ENCODE measurements at regions not wholly inside any gene's neighbourhood (a gene's known extent, or its start where the extent isn't known, plus 50 kb on each side); places are given as distances from the start of the nearest gene placed in this dataset.

- Histone ChIP-seq H3K27ac (ENCODE audit: low read depth in 1 of 2, low read length in 1 of 2) (no peak overlapping the region), H3K4me3 (ENCODE audit: low read length in 2 of 2) (no peak overlapping the region), H3K36me3 (ENCODE audit: control insufficient read depth in 2 of 2, insufficient read depth in 2 of 2, low read length in 1 of 2) (no peaks in the 10 kb centered on the region), H3K27me3 (ENCODE audit: control insufficient read depth in 2 of 2, insufficient read depth in 1 of 2, low read length in 1 of 2) (peaks cover 0 to 3% of the 10 kb centered on the region in 2 donors), H3K4me1 (ENCODE audit: control insufficient read depth in 2 of 2, insufficient read depth in 2 of 2, low read length in 2 of 2) (no peaks in the 10 kb centered on the region), H3K9me3 (ENCODE audit: control insufficient read depth in 2 of 2, insufficient read depth in 1 of 2, low read length in 1 of 2) (no peaks in the 10 kb centered on the region)
- 5% methylated on average over 1 of the region's 1 CpG for WGBS
- DNase-seq (ENCODE audit: low read depth in 6 of 9, low spot score in 9 of 9), result no peak
Measured at GRCh38 chr17:34874478-34874877, 86.8 kb downstream of the CCT6B start.

DNA sequence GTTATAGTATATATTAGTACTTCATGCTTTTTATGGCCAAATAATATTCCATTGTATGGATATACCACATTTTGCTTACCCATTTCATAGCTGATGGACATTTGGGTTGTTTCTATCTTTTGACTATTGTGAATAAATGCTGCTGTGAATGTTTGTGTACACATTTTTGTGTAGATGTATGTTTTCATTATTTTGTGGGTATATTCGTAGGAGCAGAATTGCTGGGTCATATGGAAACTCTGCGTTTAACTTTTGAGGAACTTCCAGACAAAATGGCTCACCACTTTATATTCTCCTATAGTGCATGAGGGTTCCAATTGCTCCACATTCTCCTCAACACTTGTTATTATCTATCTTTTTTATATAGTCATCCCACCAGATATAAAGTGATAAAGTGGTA, 88.6 kb downstream of the CCT6B start:
- peaks cover 0 to 3% of the 10 kb centered on the region in 2 donors for H3K27me3 ChIP-seq (ENCODE audit: control insufficient read depth in 2 of 2, insufficient read depth in 1 of 2, low read length in 1 of 2)
- 94% methylated on average over 2 of the region's 2 CpGs for WGBS
- no peaks in the 10 kb centered on the region for H3K36me3 ChIP-seq (ENCODE audit: control insufficient read depth in 2 of 2, insufficient read depth in 2 of 2, low read length in 1 of 2)
- H3K4me1 ChIP-seq (ENCODE audit: control insufficient read depth in 2 of 2, insufficient read depth in 2 of 2, low read length in 2 of 2), result no peaks in the 10 kb centered on the region
- no peak overlapping the region for H3K27ac ChIP-seq (ENCODE audit: low read depth in 1 of 2, low read length in 1 of 2)
- H3K9me3 ChIP-seq (ENCODE audit: control insufficient read depth in 2 of 2, insufficient read depth in 1 of 2, low read length in 1 of 2), result no peaks in the 10 kb centered on the region
- H3K4me3 ChIP-seq (ENCODE audit: low read length in 2 of 2), result no peak overlapping the region
- no peak for DNase-seq (ENCODE audit: low read depth in 6 of 9, low spot score in 9 of 9)

DNA sequence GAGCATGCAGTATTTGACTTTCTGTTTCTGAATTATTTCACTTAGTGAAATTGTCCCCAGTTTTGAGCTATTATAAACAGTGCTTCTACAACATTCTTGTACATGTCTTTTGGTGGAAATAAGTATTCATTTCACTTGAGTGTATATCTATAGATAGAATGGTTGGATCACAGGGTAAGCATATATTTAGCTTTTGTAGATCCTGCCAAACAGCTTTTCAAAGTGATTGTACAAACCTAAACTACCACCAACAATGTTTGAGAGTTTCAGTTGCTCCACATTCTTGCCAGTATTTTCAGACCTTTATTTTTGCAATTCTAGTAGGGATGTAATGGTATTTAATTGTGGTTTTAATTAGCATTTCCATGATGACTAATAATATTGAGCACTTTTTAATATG, 91.6 kb downstream of the CCT6B start:
- no peaks in the 10 kb centered on the region for H3K4me1 ChIP-seq (ENCODE audit: control insufficient read depth in 2 of 2, insufficient read depth in 2 of 2, low read length in 2 of 2)

DNA sequence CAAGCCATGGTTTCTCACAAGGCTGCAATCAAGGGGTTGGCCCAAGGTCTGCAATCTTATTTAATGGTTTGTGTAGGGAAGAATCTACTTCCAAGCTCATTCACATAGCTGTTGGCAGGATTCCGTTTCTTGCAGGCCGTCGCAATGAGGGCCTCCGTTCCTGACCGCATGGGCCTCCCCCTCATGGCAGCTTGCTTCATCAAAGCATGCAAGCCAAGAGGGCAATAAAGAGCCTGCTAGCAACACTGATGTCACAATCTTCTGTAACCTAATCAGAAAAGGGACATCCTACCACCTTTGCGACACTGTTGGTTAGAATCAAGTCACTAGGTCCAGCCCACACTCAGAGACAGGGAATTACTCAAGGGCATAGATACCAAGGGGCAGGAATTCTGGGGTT, 95.5 kb downstream of the CCT6B start:
- Histone ChIP-seq H3K36me3 (ENCODE audit: control insufficient read depth in 2 of 2, insufficient read depth in 2 of 2, low read length in 1 of 2) (no peaks in the 10 kb centered on the region), H3K9me3 (ENCODE audit: control insufficient read depth in 2 of 2, insufficient read depth in 1 of 2, low read length in 1 of 2) (no peaks in the 10 kb centered on the region), H3K4me3 (ENCODE audit: low read length in 2 of 2) (no peak overlapping the region), H3K27ac (ENCODE audit: low read depth in 1 of 2, low read length in 1 of 2) (no peak overlapping the region), H3K4me1 (ENCODE audit: control insufficient read depth in 2 of 2, insufficient read depth in 2 of 2, low read length in 2 of 2) (no peaks in the 10 kb centered on the region), H3K27me3 (ENCODE audit: control insufficient read depth in 2 of 2, insufficient read depth in 1 of 2, low read length in 1 of 2) (peaks cover 0 to 3% of the 10 kb centered on the region in 2 donors)
- no peak for DNase-seq (ENCODE audit: low read depth in 6 of 9, low spot score in 9 of 9)
- 96% methylated on average over 6 of the region's 6 CpGs for WGBS

More for the DNA sequence above, 91.6 kb downstream of the CCT6B start:
- no peak overlapping the region for H3K4me3 ChIP-seq (ENCODE audit: low read length in 2 of 2)
- no peaks in the 10 kb centered on the region for H3K36me3 ChIP-seq (ENCODE audit: control insufficient read depth in 2 of 2, insufficient read depth in 2 of 2, low read length in 1 of 2)
- H3K9me3 ChIP-seq (ENCODE audit: control insufficient read depth in 2 of 2, insufficient read depth in 1 of 2, low read length in 1 of 2), result no peaks in the 10 kb centered on the region
- peaks cover 3% of the 10 kb centered on the region in 2 donors for H3K27me3 ChIP-seq (ENCODE audit: control insufficient read depth in 2 of 2, insufficient read depth in 1 of 2, low read length in 1 of 2)
- H3K27ac ChIP-seq (ENCODE audit: low read depth in 1 of 2, low read length in 1 of 2), result no peak overlapping the region
- no peak for DNase-seq (ENCODE audit: low read depth in 6 of 9, low spot score in 9 of 9)

GRCh38 chr17:34862384-34862783, 98.9 kb downstream of the CCT6B start:
- peaks cover 0 to 3% of the 10 kb centered on the region in 2 donors for H3K27me3 ChIP-seq (ENCODE audit: control insufficient read depth in 2 of 2, insufficient read depth in 1 of 2, low read length in 1 of 2)
- H3K4me3 ChIP-seq (ENCODE audit: low read length in 2 of 2), result no peak overlapping the region
- H3K27ac ChIP-seq (ENCODE audit: low read depth in 1 of 2, low read length in 1 of 2), result no peak overlapping the region
- WGBS, result 91% methylated on average over 5 of the region's 5 CpGs
- H3K4me1 ChIP-seq (ENCODE audit: control insufficient read depth in 2 of 2, insufficient read depth in 2 of 2, low read length in 2 of 2), result no peaks in the 10 kb centered on the region
- no peaks in the 10 kb centered on the region for H3K36me3 ChIP-seq (ENCODE audit: control insufficient read depth in 2 of 2, insufficient read depth in 2 of 2, low read length in 1 of 2)
- no peaks in the 10 kb centered on the region for H3K9me3 ChIP-seq (ENCODE audit: control insufficient read depth in 2 of 2, insufficient read depth in 1 of 2, low read length in 1 of 2)
- no peak for DNase-seq (ENCODE audit: low read depth in 6 of 9, low spot score in 9 of 9)

DNA sequence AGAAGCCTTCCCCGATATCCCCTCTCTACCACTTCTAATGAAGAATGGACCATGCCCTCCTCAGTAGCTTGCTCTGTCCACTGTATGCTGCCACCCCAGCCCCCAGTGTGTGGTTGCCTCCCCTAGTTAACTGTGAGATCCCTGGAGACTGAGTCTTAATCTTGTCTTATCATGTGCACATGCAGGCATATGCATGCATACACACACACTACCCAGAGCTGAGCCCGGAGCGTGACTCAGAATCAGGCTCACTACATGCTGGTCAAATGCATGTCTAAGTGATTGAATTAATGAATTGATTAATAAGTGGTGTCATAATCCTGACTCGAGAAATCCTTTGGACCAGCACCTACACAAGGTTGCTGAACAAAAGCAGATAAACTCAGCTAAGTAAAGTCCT, 99.4 kb downstream of the CCT6B start:
- Histone ChIP-seq H3K27ac (ENCODE audit: low read depth in 1 of 2, low read length in 1 of 2) (no peak overlapping the region), H3K27me3 (ENCODE audit: control insufficient read depth in 2 of 2, insufficient read depth in 1 of 2, low read length in 1 of 2) (peaks cover 0 to 3% of the 10 kb centered on the region in 2 donors), H3K4me1 (ENCODE audit: control insufficient read depth in 2 of 2, insufficient read depth in 2 of 2, low read length in 2 of 2) (no peaks in the 10 kb centered on the region), H3K4me3 (ENCODE audit: low read length in 2 of 2) (no peak overlapping the region), H3K36me3 (ENCODE audit: control insufficient read depth in 2 of 2, insufficient read depth in 2 of 2, low read length in 1 of 2) (no peaks in the 10 kb centered on the region), H3K9me3 (ENCODE audit: control insufficient read depth in 2 of 2, insufficient read depth in 1 of 2, low read length in 1 of 2) (no peaks in the 10 kb centered on the region)
- DNase-seq (ENCODE audit: low read depth in 6 of 9, low spot score in 9 of 9), result no peak
- 97% methylated on average over 4 of the region's 4 CpGs for WGBS

DNA sequence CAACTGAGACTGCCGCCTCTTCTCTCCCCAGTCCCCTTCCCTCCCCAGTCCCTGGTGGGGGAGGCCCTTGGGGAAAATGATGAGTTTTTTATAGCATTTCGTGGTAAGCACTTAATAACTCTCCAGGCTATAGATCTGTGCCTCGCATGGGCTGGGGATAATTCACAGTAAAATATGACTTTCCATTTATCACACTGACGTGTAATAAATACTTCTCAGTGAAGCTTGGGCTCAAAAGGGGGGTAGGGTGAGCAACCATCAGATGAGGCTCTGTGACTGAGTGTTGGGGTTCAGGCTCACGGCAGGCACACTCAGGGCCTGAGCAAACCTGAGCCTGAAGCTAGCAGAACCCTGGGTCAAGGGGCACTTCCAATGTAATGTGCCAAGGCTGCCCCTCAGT, 101.6 kb downstream of the CCT6B start:
- no peaks in the 10 kb centered on the region for H3K9me3 ChIP-seq (ENCODE audit: control insufficient read depth in 2 of 2, insufficient read depth in 1 of 2, low read length in 1 of 2)
- no peaks in the 10 kb centered on the region for H3K27me3 ChIP-seq (ENCODE audit: control insufficient read depth in 2 of 2, insufficient read depth in 1 of 2, low read length in 1 of 2)
- DNase-seq (ENCODE audit: low read depth in 6 of 9, low spot score in 9 of 9), result no peak
- H3K4me3 ChIP-seq (ENCODE audit: low read length in 2 of 2), result no peak overlapping the region
- no peaks in the 10 kb centered on the region for H3K4me1 ChIP-seq (ENCODE audit: control insufficient read depth in 2 of 2, insufficient read depth in 2 of 2, low read length in 2 of 2)
- no peak overlapping the region for H3K27ac ChIP-seq (ENCODE audit: low read depth in 1 of 2, low read length in 1 of 2)
- 76% methylated on average over 5 of the region's 5 CpGs for WGBS
- H3K36me3 ChIP-seq (ENCODE audit: control insufficient read depth in 2 of 2, insufficient read depth in 2 of 2, low read length in 1 of 2), result no peaks in the 10 kb centered on the region

- 63% methylated on average over 10 of the region's 10 CpGs for WGBS
- Histone ChIP-seq H3K4me3 (ENCODE audit: low read length in 2 of 2) (no peak overlapping the region), H3K4me1 (ENCODE audit: control insufficient read depth in 2 of 2, insufficient read depth in 2 of 2, low read length in 2 of 2) (no peaks in the 10 kb centered on the region), H3K27me3 (ENCODE audit: control insufficient read depth in 2 of 2, insufficient read depth in 1 of 2, low read length in 1 of 2) (no peaks in the 10 kb centered on the region), H3K9me3 (ENCODE audit: control insufficient read depth in 2 of 2, insufficient read depth in 1 of 2, low read length in 1 of 2) (no peaks in the 10 kb centered on the region), H3K36me3 (ENCODE audit: control insufficient read depth in 2 of 2, insufficient read depth in 2 of 2, low read length in 1 of 2) (no peaks in the 10 kb centered on the region), H3K27ac (ENCODE audit: low read depth in 1 of 2, low read length in 1 of 2) (no peak overlapping the region)
- no peak for DNase-seq (ENCODE audit: low read depth in 6 of 9, low spot score in 9 of 9)
Measured at GRCh38 chr17:34858591-34859565, 102.4 kb downstream of the CCT6B start.

- 61% methylated on average over 4 of the region's 4 CpGs for WGBS
- Histone ChIP-seq H3K9me3 (ENCODE audit: control insufficient read depth in 2 of 2, insufficient read depth in 1 of 2, low read length in 1 of 2) (no peaks in the 10 kb centered on the region), H3K4me3 (ENCODE audit: low read length in 2 of 2) (no peak overlapping the region), H3K36me3 (ENCODE audit: control insufficient read depth in 2 of 2, insufficient read depth in 2 of 2, low read length in 1 of 2) (no peaks in the 10 kb centered on the region), H3K27ac (ENCODE audit: low read depth in 1 of 2, low read length in 1 of 2) (no peak overlapping the region), H3K4me1 (ENCODE audit: control insufficient read depth in 2 of 2, insufficient read depth in 2 of 2, low read length in 2 of 2) (no peaks in the 10 kb centered on the region), H3K27me3 (ENCODE audit: control insufficient read depth in 2 of 2, insufficient read depth in 1 of 2, low read length in 1 of 2) (no peaks in the 10 kb centered on the region)
- no peak for DNase-seq (ENCODE audit: low read depth in 6 of 9, low spot score in 9 of 9)
Measured at GRCh38 chr17:34853924-34854323, 107.3 kb downstream of the CCT6B start.
